GM10266 (cell line): ENCODE measurements at regions not wholly inside any gene's neighbourhood (a gene's known extent, or its start where the extent isn't known, plus 50 kb on each side); places are given as distances from the start of the nearest gene placed in this dataset.

Source experiments
- DNase-seq: peaks from one replicate; pipeline ENCODE4 v3.0.0; 2012; ENCODE audit errors: extremely low spot score
- TF ChIP-seq, protein P1 (sequence below): IDR thresholded peaks from 2 replicates; pipeline ENCODE4 v1.5.1; 2012; ENCODE audit warnings: mild to moderate bottlenecking, low read depth; ENCODE audit not compliant: control insufficient read depth, insufficient read depth; ENCODE audit errors: missing control alignments

DNA sequence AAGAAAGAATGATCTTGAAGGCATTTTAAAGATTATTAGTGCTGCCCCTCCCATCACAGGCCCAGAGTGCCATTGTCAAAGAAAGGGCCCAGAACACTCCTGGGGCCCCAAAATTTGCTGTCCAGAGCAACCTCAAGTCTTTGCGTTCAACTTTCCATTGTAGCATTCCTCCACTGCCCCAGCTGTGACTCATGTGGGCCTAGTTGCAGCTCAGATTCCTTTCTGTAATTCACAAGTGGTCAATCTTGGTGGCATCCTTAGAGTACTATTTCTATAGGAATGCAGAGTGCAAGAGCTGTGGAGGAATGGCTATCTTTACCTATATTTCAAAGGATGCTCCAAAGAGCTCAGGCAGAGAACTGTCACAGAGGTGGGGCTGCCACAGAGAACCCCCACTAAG is 1500.8 kb upstream of the IGFBP7 start:
- TF ChIP-seq, protein P1, sequence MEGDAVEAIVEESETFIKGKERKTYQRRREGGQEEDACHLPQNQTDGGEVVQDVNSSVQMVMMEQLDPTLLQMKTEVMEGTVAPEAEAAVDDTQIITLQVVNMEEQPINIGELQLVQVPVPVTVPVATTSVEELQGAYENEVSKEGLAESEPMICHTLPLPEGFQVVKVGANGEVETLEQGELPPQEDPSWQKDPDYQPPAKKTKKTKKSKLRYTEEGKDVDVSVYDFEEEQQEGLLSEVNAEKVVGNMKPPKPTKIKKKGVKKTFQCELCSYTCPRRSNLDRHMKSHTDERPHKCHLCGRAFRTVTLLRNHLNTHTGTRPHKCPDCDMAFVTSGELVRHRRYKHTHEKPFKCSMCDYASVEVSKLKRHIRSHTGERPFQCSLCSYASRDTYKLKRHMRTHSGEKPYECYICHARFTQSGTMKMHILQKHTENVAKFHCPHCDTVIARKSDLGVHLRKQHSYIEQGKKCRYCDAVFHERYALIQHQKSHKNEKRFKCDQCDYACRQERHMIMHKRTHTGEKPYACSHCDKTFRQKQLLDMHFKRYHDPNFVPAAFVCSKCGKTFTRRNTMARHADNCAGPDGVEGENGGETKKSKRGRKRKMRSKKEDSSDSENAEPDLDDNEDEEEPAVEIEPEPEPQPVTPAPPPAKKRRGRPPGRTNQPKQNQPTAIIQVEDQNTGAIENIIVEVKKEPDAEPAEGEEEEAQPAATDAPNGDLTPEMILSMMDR = no peak
- DNase-seq = no peak

DNA sequence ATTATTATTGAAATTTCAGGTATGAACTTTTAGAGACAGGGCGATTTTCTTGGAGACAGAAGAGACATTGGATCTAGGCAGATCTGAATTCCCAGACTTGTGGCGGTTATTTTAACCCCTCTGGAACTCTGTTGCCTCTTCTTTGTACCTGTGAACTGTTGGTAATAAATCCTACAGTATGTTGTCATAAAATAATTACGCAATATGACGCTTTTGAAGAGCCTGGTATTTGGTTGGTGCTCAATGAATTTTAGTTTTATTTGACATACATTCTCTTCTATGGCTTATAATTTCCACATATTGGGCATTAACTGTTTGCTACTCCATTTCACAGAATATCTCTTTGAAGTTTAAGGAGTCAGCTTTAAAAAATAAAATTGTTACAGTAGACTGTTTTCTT is 1496.1 kb upstream of the IGFBP7 start:
- no peak for DNase-seq
- TF ChIP-seq, protein P1 = no peak

DNA sequence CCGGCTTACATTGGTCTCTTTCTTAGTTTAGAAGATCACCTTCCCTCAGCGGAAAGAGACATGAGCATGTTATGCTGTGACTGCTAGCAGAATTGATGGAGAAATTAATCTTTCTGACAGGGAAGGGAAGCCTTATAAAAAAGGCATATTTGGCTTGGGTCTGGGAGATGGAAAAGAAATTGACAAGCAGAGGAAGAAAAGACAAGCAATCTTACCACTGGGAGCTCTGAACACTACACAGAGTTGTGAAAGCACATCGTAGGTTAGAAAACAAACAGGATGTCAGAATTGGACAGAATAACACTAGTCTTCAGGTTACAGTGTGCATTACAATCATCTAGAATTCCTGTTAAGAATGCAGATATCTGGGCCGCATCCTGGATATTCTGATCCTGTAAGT is 1493.8 kb upstream of the IGFBP7 start:
- TF ChIP-seq, protein P1 = no peak

DNA sequence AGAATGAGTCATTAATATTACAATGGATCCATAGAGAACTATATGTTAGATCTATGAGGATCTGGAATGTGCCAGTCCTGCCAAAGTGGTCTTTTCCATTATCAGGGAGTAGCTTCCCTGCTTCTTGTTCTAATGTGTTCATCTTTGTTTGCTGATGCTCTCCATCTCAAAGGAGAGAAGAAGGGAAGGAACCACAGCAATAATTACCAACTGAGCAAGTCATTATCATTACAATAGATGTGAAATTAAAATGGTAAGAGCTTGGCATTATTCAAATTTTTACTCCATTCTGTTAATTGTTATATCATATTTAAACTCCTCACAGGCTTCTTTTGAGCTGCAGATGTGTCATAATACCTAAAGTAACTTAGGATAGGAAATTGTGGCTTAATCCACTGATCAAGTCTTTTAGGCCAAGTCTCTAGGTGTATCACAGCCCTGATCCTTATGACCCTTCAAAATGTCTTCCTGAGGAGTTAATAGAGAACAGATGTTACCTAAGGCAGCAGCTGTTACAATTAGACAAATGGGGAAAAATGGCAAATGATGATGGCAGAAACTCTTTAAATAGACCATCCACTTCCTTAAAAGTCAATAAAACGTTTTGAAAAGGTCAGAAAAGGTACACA is 1492.7 kb upstream of the IGFBP7 start:
- no peak for DNase-seq
- TF ChIP-seq, protein P1 = no peak

More for the DNA sequence above, 1493.8 kb upstream of the IGFBP7 start:
- DNase-seq = no peak

DNA sequence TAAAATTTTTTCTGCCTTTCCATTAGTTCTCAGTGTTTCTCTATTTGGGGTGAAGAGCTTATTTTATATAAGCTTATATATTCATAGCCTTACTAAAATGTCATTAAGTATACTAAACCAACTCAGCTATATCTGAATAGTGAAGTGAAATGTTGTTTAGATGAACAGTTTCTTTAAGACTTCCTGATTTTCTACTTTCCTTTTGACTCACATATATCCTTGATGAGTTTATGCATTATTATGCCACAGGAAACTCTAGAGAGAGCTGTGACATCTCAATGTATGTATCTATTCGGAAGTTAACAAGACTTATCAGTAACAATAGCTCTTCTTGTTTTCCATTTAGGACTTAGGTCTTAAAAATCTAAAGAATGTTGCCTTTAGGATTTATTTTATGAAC is 1491.8 kb upstream of the IGFBP7 start:
- TF ChIP-seq, protein P1 = no peak
- no peak for DNase-seq

DNA sequence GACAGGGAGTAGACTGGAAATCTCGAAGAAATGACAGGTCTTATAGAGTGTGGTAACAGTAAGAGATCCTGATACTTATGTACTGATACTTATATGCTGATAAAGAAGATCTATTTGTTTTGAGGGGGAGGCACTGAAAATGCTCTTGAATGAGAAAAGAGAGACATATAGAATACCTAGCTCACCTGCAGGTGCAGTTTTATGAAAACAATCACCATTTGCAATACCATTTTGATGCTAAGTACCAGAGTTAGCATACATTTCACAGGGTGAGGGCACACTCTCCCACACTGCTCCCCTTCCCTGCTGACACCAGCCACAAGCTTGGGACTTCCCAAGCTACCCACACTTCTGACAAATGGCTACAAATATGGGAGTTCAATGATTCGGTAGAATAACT is 1490.1 kb upstream of the IGFBP7 start:
- TF ChIP-seq, protein P1 = no peak

DNA sequence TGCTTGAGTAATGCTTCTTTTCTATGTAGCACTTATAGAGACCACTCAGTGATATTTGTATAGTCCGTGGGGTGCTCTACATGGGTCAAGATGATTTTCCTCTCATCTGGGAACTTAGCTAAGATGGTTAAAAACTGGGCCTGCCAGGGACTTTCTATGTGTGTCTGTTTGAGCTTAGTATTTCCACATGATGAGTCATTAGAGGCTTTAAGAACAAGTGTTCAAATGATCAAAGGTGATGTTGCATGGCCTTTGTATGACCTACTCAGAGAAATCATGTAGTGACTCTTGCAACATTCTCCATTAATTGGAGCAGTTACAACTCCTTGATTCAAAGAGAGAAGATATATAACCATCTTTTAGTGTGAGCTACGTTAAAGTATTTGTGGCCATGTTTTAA is 1480.5 kb upstream of the IGFBP7 start:
- TF ChIP-seq, protein P1 = no peak
- DNase-seq = no peak

More for the DNA sequence above, 1490.1 kb upstream of the IGFBP7 start:
- no peak for DNase-seq
